ENCODE measurements at regions not wholly inside any gene's neighbourhood (a gene's known extent, or its start where the extent isn't known, plus 50 kb on each side); places are given as distances from the start of the nearest gene placed in this dataset.

- TF ChIP-seq CTCF (IDR thresholded peaks at IDR 0.05) = no peak
- TF ChIP-seq POLR2AphosphoS5 (IDR thresholded peaks at IDR 0.05) = no peak
These were observed 57.1 kb upstream of the NHLH2 start for GRCh38 chr1:115898020-115898419.

All from prostate gland (tissue), 2 donors.